ENCODE measurements at regions not wholly inside any gene's neighbourhood (a gene's known extent, or its start where the extent isn't known, plus 50 kb on each side); places are given as distances from the start of the nearest gene placed in this dataset.
"Not testable (repeated sequence)": the region's sequence is repeated elsewhere in the genome, so short reads cannot be mapped to it uniquely, and the experiment has no call there.

- no peak overlapping the region for H3K4me3 ChIP-seq
- no peaks in the 10 kb centered on the region for H3K9me3 ChIP-seq
- no peak for TF ChIP-seq CTCF (IDR thresholded peaks at IDR 0.05)
- TF ChIP-seq POLR2A (IDR thresholded peaks at IDR 0.05) = no peak
- H3K36me3 ChIP-seq = no peaks in the 10 kb centered on the region
- H3K27me3 ChIP-seq = no peaks in the 10 kb centered on the region
- no peaks in the 10 kb centered on the region for H3K4me1 ChIP-seq
- DNase-seq = no peak
- H3K27ac ChIP-seq = no peak overlapping the region
Observed at GRCh38 chr2:64881037-64881492, 108.1 kb upstream of the SLC1A4 start.

- Histone ChIP-seq H3K36me3 (no peaks in the 10 kb centered on the region), H3K27me3 (no peaks in the 10 kb centered on the region), H3K4me3 (no peak overlapping the region), H3K4me1 (no peaks in the 10 kb centered on the region), H3K9me3 (no peaks in the 10 kb centered on the region), H3K27ac (no peak overlapping the region)
- no peak for TF ChIP-seq CTCF (IDR thresholded peaks at IDR 0.05)
- no peak for DNase-seq
Observed at GRCh38 chr2:64887565-64887964, 101.6 kb upstream of the SLC1A4 start.

GRCh38 chr2:64888591-64889309 is 100.4 kb upstream of the SLC1A4 start:
- no peaks in the 10 kb centered on the region for H3K36me3 ChIP-seq
- TF ChIP-seq POLR2A (IDR thresholded peaks at IDR 0.05) (no peak), CTCF (IDR thresholded peaks at IDR 0.05) (peak in 2 of 6 experiments; percentile 10 to 12)
- H3K4me3 ChIP-seq = no peak overlapping the region
- H3K27me3 ChIP-seq = no peaks in the 10 kb centered on the region
- no peaks in the 10 kb centered on the region for H3K9me3 ChIP-seq
- H3K4me1 ChIP-seq = no peaks in the 10 kb centered on the region
- DNase-seq = no peak
- H3K27ac ChIP-seq = no peak overlapping the region

- TF ChIP-seq CTCF (IDR thresholded peaks at IDR 0.05) (no peak), POLR2A (IDR thresholded peaks at IDR 0.05) (no peak)
Observed at GRCh38 chr2:64889803-64890202, 99.4 kb upstream of the SLC1A4 start.

GRCh38 chr2:64896572-64896971 is 92.6 kb upstream of the SLC1A4 start:
- not testable (repeated sequence) for H3K27ac ChIP-seq, H3K4me3 ChIP-seq, H3K27me3 ChIP-seq, H3K9me3 ChIP-seq, DNase-seq, H3K36me3 ChIP-seq, H3K4me1 ChIP-seq

More at GRCh38 chr2:64889803-64890202, 99.4 kb upstream of the SLC1A4 start:
- no peaks in the 10 kb centered on the region for H3K4me1 ChIP-seq
- H3K4me3 ChIP-seq = no peak overlapping the region
- no peaks in the 10 kb centered on the region for H3K27me3 ChIP-seq
- no peaks in the 10 kb centered on the region for H3K9me3 ChIP-seq
- no peak for DNase-seq
- H3K36me3 ChIP-seq = no peaks in the 10 kb centered on the region
- H3K27ac ChIP-seq = no peak overlapping the region

- TF ChIP-seq POLR2A (IDR thresholded peaks at IDR 0.05) = no peak
- no peak for TF ChIP-seq CTCF (IDR thresholded peaks at IDR 0.05)
- DNase-seq = no peak
- H3K36me3 ChIP-seq = no peaks in the 10 kb centered on the region
Observed at GRCh38 chr2:64899081-64899865, 89.9 kb upstream of the SLC1A4 start.

GRCh38 chr2:64899876-64900275 is 89.3 kb upstream of the SLC1A4 start:
- not testable (repeated sequence) for H3K27ac ChIP-seq, H3K36me3 ChIP-seq, H3K9me3 ChIP-seq, H3K4me3 ChIP-seq, DNase-seq, H3K27me3 ChIP-seq
- H3K4me1 ChIP-seq = peaks cover 0 to 11% (median 0%) of the 10 kb centered on the region in 4 donors

More at GRCh38 chr2:64899081-64899865, 89.9 kb upstream of the SLC1A4 start:
- no peaks in the 10 kb centered on the region for H3K27me3 ChIP-seq
- no peak overlapping the region for H3K27ac ChIP-seq
- no peaks in the 10 kb centered on the region for H3K9me3 ChIP-seq
- no peak overlapping the region for H3K4me3 ChIP-seq
- peaks cover 0 to 5% (median 0%) of the 10 kb centered on the region in 4 donors for H3K4me1 ChIP-seq
